Endodermal cell (in vitro differentiated cells): ENCODE measurements at regions not wholly inside any gene's neighbourhood (a gene's known extent, or its start where the extent isn't known, plus 50 kb on each side); places are given as distances from the start of the nearest gene placed in this dataset.

Experiments
- DNase-seq: peaks from one replicate; pipeline ENCODE4 v3.0.0-alpha.2; 2017
- H3K27ac ChIP-seq: 2 replicates; pipeline ENCODE4 v1.5.1; 2013; ENCODE audit warnings: mild to moderate bottlenecking, low read depth, low read length, moderate library complexity
- H3K27me3 ChIP-seq: 2 replicates; pipeline ENCODE4 v1.6.1; 2013; ENCODE audit warnings: mild to moderate bottlenecking, low read length, moderate library complexity; ENCODE audit not compliant: insufficient read depth, control insufficient read depth, poor library complexity, severe bottlenecking
- H3K36me3 ChIP-seq: 2 replicates; pipeline ENCODE4 v1.7.0; 2013; ENCODE audit warnings: mild to moderate bottlenecking, low read length, moderate library complexity; ENCODE audit not compliant: control insufficient read depth, insufficient read depth
- H3K4me1 ChIP-seq: one replicate; pipeline ENCODE4 v1.7.0; 2013; ENCODE audit warnings: low read length; ENCODE audit not compliant: control insufficient read depth, insufficient read depth
- H3K4me3 ChIP-seq: 2 replicates; pipeline ENCODE4 v1.5.1; 2013; ENCODE audit warnings: mild to moderate bottlenecking, low read length, moderate library complexity
- H3K9ac ChIP-seq: 2 replicates; pipeline ENCODE4 v1.6.1; 2013; ENCODE audit warnings: mild to moderate bottlenecking, low read length, moderate library complexity; ENCODE audit not compliant: poor library complexity, severe bottlenecking; ENCODE audit errors: extremely low read depth
- H3K9me3 ChIP-seq: 2 replicates; pipeline ENCODE4 v1.6.1; 2013; ENCODE audit warnings: mild to moderate bottlenecking, low read length, moderate library complexity; ENCODE audit not compliant: control insufficient read depth
- H3K27ac Mint-ChIP-seq: 2 replicates; pipeline ENCODE4 v1.8.0; 2020; ENCODE audit warnings: mixed read lengths
- H3K27me3 Mint-ChIP-seq: 2 replicates; pipeline ENCODE4 v1.8.0; 2021; ENCODE audit warnings: mild to moderate bottlenecking, mixed read lengths; ENCODE audit not compliant: insufficient read depth
- H3K36me3 Mint-ChIP-seq: 2 replicates; pipeline ENCODE4 v1.8.0; 2020; ENCODE audit warnings: low read depth, mixed read lengths
- H3K4me1 Mint-ChIP-seq: 2 replicates; pipeline ENCODE4 v1.8.0; 2020; ENCODE audit warnings: mixed read lengths
- H3K4me3 Mint-ChIP-seq: 2 replicates; pipeline ENCODE4 v1.8.0; 2020; ENCODE audit warnings: mild to moderate bottlenecking, moderate library complexity, mixed read lengths
- H3K9me3 Mint-ChIP-seq: 2 replicates; pipeline ENCODE4 v1.8.0; 2020; ENCODE audit warnings: mild to moderate bottlenecking, mixed read lengths
- CTCF ChIP-seq: fragments of 200-600 bp; sonication (generic); conservative IDR thresholded peaks from 2 replicates; pipeline ENCODE4 v1.5.0; 2021; ENCODE audit warnings: antibody characterized with exemption, mild to moderate bottlenecking
- WGBS, 2 experiments: methylation state at CpG; one replicate each; pipeline versions ENCODE4 v1.1.5 to v1.1.7; 2013; ENCODE audit warnings: missing lambda C conversion rate in 2 of 2, mixed read lengths in 1 of 2; ENCODE audit not compliant: insufficient coverage in 1 of 2, insufficient read length in 1 of 2; 5-methylcytosine and 5-hydroxymethylcytosine counted together

GRCh38 chr13:24099490-24099889 lies 61.0 kb upstream of the SPATA13 start:
- Mint-ChIP-seq H3K4me3 (no peak overlapping the region), H3K9me3 (no peaks in the 10 kb centered on the region), H3K4me1 (peaks cover 4% of the 10 kb centered on the region), H3K36me3 (no peaks in the 10 kb centered on the region), H3K27ac (no peak overlapping the region), H3K27me3 (no peaks in the 10 kb centered on the region)
- WGBS, 2 experiments = 82 to 90% methylated on average over 4 to 5 of the region's 5 CpGs
- Histone ChIP-seq H3K4me3 (no peak overlapping the region), H3K36me3 (no peaks in the 10 kb centered on the region), H3K9me3 (no peaks in the 10 kb centered on the region), H3K4me1 (no peaks in the 10 kb centered on the region), H3K27ac (no peak overlapping the region), H3K27me3 (peaks cover 7% of the 10 kb centered on the region), H3K9ac (no peak overlapping the region)
- DNase-seq = no peak
- TF ChIP-seq CTCF = no peak

GRCh38 chr13:24100188-24100587 lies 60.3 kb upstream of the SPATA13 start:
- H3K9me3 Mint-ChIP-seq = no peaks in the 10 kb centered on the region

GRCh38 chr13:24103782-24104372 lies 56.6 kb upstream of the SPATA13 start:
- Histone ChIP-seq H3K27ac (no peak overlapping the region), H3K4me1 (no peaks in the 10 kb centered on the region), H3K27me3 (peaks cover 7% of the 10 kb centered on the region), H3K9ac (no peak overlapping the region), H3K36me3 (no peaks in the 10 kb centered on the region), H3K9me3 (no peaks in the 10 kb centered on the region), H3K4me3 (no peak overlapping the region)
- H3K4me1 Mint-ChIP-seq = peaks cover 10% of the 10 kb centered on the region
- 81 to 84% methylated on average over 3 to 8 of the region's 9 CpGs for WGBS, 2 experiments
- no peaks in the 10 kb centered on the region for H3K36me3 Mint-ChIP-seq
- H3K9me3 Mint-ChIP-seq = no peaks in the 10 kb centered on the region
- H3K4me3 Mint-ChIP-seq = no peak overlapping the region
- peaks cover 2% of the 10 kb centered on the region for H3K27me3 Mint-ChIP-seq
- H3K27ac Mint-ChIP-seq = no peak overlapping the region
- DNase-seq = no peak
- TF ChIP-seq CTCF = no peak

More at GRCh38 chr13:24100188-24100587, 60.3 kb upstream of the SPATA13 start:
- no peak overlapping the region for H3K27ac ChIP-seq
- H3K9me3 ChIP-seq = no peaks in the 10 kb centered on the region
- no peak overlapping the region for H3K4me3 ChIP-seq
- no peak for DNase-seq
- H3K9ac ChIP-seq = no peak overlapping the region
- no peak for TF ChIP-seq CTCF
- H3K36me3 ChIP-seq = no peaks in the 10 kb centered on the region
- peaks cover 4% of the 10 kb centered on the region for H3K4me1 Mint-ChIP-seq
- H3K4me1 ChIP-seq = no peaks in the 10 kb centered on the region
- peaks cover 7% of the 10 kb centered on the region for H3K27me3 ChIP-seq
- peaks cover 2% of the 10 kb centered on the region for H3K27me3 Mint-ChIP-seq
- H3K36me3 Mint-ChIP-seq = no peaks in the 10 kb centered on the region
- H3K4me3 Mint-ChIP-seq = no peak overlapping the region
- WGBS, 2 experiments = 85 to 100% methylated on average over 2 to 3 of the region's 3 CpGs
- no peak overlapping the region for H3K27ac Mint-ChIP-seq
